Epithelial cell of esophagus (primary cell): ENCODE measurements at regions not wholly inside any gene's neighbourhood (a gene's known extent, or its start where the extent isn't known, plus 50 kb on each side); places are given as distances from the start of the nearest gene placed in this dataset.
"Not testable (repeated sequence)": the region's sequence is repeated elsewhere in the genome, so short reads cannot be mapped to it uniquely, and the experiment has no call there.

ENCODE experiments used
- DNase-seq: peaks from one replicate; pipeline ENCODE4 v3.0.0; 2010; ENCODE audit warnings: low read depth
- H3K4me3 ChIP-seq: 2 replicates; pipeline ENCODE4 v1.5.1; 2011; ENCODE audit warnings: mild to moderate bottlenecking, low read length, control low read depth
- TF ChIP-seq, protein P1 (sequence below): IDR thresholded peaks from 2 replicates; pipeline ENCODE4 v1.5.1; 2011; ENCODE audit warnings: low read depth, mild to moderate bottlenecking, low read length, control low read depth, inconsistent platforms; ENCODE audit not compliant: insufficient read depth; ENCODE audit errors: missing control alignments

- H3K4me3 ChIP-seq: no peak overlapping the region
- DNase-seq: no peak
- TF ChIP-seq, protein P1, sequence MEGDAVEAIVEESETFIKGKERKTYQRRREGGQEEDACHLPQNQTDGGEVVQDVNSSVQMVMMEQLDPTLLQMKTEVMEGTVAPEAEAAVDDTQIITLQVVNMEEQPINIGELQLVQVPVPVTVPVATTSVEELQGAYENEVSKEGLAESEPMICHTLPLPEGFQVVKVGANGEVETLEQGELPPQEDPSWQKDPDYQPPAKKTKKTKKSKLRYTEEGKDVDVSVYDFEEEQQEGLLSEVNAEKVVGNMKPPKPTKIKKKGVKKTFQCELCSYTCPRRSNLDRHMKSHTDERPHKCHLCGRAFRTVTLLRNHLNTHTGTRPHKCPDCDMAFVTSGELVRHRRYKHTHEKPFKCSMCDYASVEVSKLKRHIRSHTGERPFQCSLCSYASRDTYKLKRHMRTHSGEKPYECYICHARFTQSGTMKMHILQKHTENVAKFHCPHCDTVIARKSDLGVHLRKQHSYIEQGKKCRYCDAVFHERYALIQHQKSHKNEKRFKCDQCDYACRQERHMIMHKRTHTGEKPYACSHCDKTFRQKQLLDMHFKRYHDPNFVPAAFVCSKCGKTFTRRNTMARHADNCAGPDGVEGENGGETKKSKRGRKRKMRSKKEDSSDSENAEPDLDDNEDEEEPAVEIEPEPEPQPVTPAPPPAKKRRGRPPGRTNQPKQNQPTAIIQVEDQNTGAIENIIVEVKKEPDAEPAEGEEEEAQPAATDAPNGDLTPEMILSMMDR: no peak
Observed at GRCh38 chr5:17847286-17847685, 213.0 kb downstream of the TAF11L14 start.

GRCh38 chr5:17852111-17852510 lies 217.9 kb downstream of the TAF11L14 start:
- no peak overlapping the region for H3K4me3 ChIP-seq
- TF ChIP-seq, protein P1: no peak
- no peak for DNase-seq

- DNase-seq: peak; percentile 11
- H3K4me3 ChIP-seq: no peak overlapping the region
- TF ChIP-seq, protein P1: no peak
Observed at GRCh38 chr5:17852740-17853139, 218.5 kb downstream of the TAF11L14 start.

DNA sequence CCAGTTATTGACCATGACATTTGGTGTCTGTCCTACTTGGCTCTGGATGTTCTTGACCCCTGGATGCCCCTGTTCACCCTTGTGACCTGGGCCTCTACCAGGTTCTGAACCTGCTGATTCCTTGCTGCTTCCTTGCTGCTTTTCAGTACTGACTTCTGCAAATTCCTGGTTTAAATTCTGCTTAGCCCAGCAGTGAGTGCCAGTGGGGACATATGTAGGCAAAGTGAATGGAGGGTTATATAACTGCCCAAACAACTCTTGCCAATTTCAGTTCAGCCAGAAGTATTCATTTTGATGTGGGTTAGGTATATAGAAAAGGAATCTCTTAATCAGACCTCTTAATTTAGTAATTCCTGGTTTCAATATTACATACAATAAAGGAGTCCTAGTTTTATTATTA lies 220.6 kb downstream of the TAF11L14 start:
- no peak overlapping the region for H3K4me3 ChIP-seq
- TF ChIP-seq, protein P1: no peak
- no peak for DNase-seq

GRCh38 chr5:17860660-17861315 lies 226.5 kb downstream of the TAF11L14 start:
- DNase-seq: peak; percentile 82

GRCh38 chr5:17864903-17865302 lies 230.6 kb downstream of the TAF11L14 start:
- not testable (repeated sequence) for DNase-seq

More at GRCh38 chr5:17860660-17861315, 226.5 kb downstream of the TAF11L14 start:
- TF ChIP-seq, protein P1: no peak
- H3K4me3 ChIP-seq: no peak overlapping the region

GRCh38 chr5:17865966-17866365 lies 231.7 kb downstream of the TAF11L14 start:
- peak; percentile 86 for DNase-seq
- H3K4me3 ChIP-seq: not testable (repeated sequence)

More at GRCh38 chr5:17864903-17865302, 230.6 kb downstream of the TAF11L14 start:
- not testable (repeated sequence) for H3K4me3 ChIP-seq

GRCh38 chr5:17872204-17872603 lies 237.9 kb downstream of the TAF11L14 start:
- DNase-seq: no peak
- TF ChIP-seq, protein P1: no peak
- H3K4me3 ChIP-seq: no peak overlapping the region
